ENCODE measurements at regions not wholly inside any gene's neighbourhood (a gene's known extent, or its start where the extent isn't known, plus 50 kb on each side); places are given as distances from the start of the nearest gene placed in this dataset.
"Not testable (repeated sequence)": the region's sequence is repeated elsewhere in the genome, so short reads cannot be mapped to it uniquely, and the experiment has no call there.

- DNase-seq, result no peak
These were observed 144.3 kb upstream of the DGKB start for GRCh38 chr7:15046861-15047260.

GRCh38 chr7:15043931-15044330 lies 141.4 kb upstream of the DGKB start:
- no peak for DNase-seq

- no peak for DNase-seq
These were observed 139.9 kb upstream of the DGKB start for GRCh38 chr7:15042285-15043065.

GRCh38 chr7:15041226-15041625 lies 138.7 kb upstream of the DGKB start:
- DNase-seq, result no peak

GRCh38 chr7:15035814-15036213 lies 133.3 kb upstream of the DGKB start:
- no peak for DNase-seq

GRCh38 chr7:15033039-15033438 lies 130.5 kb upstream of the DGKB start:
- no peak for DNase-seq

- DNase-seq, result no peak
These were observed 116.4 kb upstream of the DGKB start for GRCh38 chr7:15018981-15019380.

GRCh38 chr7:15016766-15017165 lies 114.2 kb upstream of the DGKB start:
- no peak for DNase-seq

GRCh38 chr7:15016315-15016667 lies 113.7 kb upstream of the DGKB start:
- DNase-seq, result no peak

- peak; percentile 10 to 29 for DNase-seq
These were observed 113.2 kb upstream of the DGKB start for GRCh38 chr7:15015545-15016314.

GRCh38 chr7:15012135-15012534 lies 109.6 kb upstream of the DGKB start:
- DNase-seq, result no peak

GRCh38 chr7:15011289-15011688 lies 108.7 kb upstream of the DGKB start:
- no peak for DNase-seq

- DNase-seq, result peak; percentile 17 to 37
These were observed 105.0 kb upstream of the DGKB start for GRCh38 chr7:15007507-15007906.

GRCh38 chr7:15005672-15006071 lies 103.1 kb upstream of the DGKB start:
- no peak for DNase-seq

- no peak for DNase-seq
These were observed 97.6 kb upstream of the DGKB start for GRCh38 chr7:15000157-15000556.

- peak; percentile 6 to 32 for DNase-seq
These were observed 96.8 kb upstream of the DGKB start for GRCh38 chr7:14999331-14999730.

- DNase-seq, result no peak
These were observed 93.2 kb upstream of the DGKB start for GRCh38 chr7:14995774-14996173.

- no peak for DNase-seq
These were observed 86.4 kb upstream of the DGKB start for GRCh38 chr7:14988941-14989340.

- no peak for DNase-seq
These were observed 76.1 kb upstream of the DGKB start for GRCh38 chr7:14978687-14979086.

GRCh38 chr7:14974688-14975087 lies 72.1 kb upstream of the DGKB start:
- DNase-seq, result no peak

GRCh38 chr7:14973712-14974428 lies 71.3 kb upstream of the DGKB start:
- DNase-seq, result no peak

GRCh38 chr7:14971678-14972077 lies 69.1 kb upstream of the DGKB start:
- DNase-seq, result not testable (repeated sequence)

- not testable (repeated sequence) for DNase-seq
These were observed 64.8 kb upstream of the DGKB start for GRCh38 chr7:14967376-14967775.

- no peak for DNase-seq
These were observed 60.2 kb upstream of the DGKB start for GRCh38 chr7:14962778-14963177.

Measured in Kasumi-1 (cell line).